GM12865 (cell line): ENCODE measurements at regions not wholly inside any gene's neighbourhood (a gene's known extent, or its start where the extent isn't known, plus 50 kb on each side); places are given as distances from the start of the nearest gene placed in this dataset.

Source experiments
- DNase-seq: peaks from one replicate; pipeline ENCODE4 v3.0.0; 2010; ENCODE audit warnings: low read depth
- H3K4me3 ChIP-seq: 2 replicates; pipeline ENCODE4 v1.5.1; 2011; ENCODE audit warnings: mild to moderate bottlenecking, low read depth, low read length, control low read depth
- TF ChIP-seq, protein P1 (sequence below): IDR thresholded peaks from 2 replicates; pipeline ENCODE4 v1.5.1; 2011; ENCODE audit warnings: low read length, control low read depth, low read depth, inconsistent platforms; ENCODE audit not compliant: insufficient read depth; ENCODE audit errors: missing control alignments

DNA sequence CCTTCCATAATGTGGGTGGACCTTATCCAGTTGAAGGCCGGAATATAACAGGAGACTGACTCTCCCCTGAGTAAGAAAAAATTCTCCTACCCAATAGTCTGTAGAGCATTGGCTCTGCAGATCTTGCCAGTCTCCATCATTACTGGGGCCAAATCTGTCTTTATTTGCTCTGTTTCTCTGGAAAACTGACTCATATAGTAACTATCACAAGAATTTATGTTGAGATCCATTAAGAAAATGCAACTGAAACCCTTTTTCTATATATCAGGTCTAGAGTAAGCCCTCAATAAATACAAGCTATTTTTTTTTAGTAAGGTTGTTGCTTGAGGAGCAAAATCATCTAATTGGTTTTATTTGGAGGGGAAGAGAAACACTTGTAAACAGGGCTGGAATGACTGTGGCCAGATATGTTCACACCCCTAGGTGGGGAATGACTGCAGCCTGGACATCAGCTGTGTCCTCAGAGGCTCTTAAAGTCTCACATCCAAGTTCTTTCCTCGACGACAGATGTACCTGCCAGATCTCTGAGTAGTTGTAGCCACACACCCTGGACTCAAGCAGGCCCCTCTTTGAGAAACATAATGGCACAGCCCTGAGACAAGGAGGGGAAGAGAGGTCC, 339.7 kb downstream of the TNS1 start:
- no peak for DNase-seq
- TF ChIP-seq, protein P1, sequence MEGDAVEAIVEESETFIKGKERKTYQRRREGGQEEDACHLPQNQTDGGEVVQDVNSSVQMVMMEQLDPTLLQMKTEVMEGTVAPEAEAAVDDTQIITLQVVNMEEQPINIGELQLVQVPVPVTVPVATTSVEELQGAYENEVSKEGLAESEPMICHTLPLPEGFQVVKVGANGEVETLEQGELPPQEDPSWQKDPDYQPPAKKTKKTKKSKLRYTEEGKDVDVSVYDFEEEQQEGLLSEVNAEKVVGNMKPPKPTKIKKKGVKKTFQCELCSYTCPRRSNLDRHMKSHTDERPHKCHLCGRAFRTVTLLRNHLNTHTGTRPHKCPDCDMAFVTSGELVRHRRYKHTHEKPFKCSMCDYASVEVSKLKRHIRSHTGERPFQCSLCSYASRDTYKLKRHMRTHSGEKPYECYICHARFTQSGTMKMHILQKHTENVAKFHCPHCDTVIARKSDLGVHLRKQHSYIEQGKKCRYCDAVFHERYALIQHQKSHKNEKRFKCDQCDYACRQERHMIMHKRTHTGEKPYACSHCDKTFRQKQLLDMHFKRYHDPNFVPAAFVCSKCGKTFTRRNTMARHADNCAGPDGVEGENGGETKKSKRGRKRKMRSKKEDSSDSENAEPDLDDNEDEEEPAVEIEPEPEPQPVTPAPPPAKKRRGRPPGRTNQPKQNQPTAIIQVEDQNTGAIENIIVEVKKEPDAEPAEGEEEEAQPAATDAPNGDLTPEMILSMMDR: no peak
- no peak overlapping the region for H3K4me3 ChIP-seq

DNA sequence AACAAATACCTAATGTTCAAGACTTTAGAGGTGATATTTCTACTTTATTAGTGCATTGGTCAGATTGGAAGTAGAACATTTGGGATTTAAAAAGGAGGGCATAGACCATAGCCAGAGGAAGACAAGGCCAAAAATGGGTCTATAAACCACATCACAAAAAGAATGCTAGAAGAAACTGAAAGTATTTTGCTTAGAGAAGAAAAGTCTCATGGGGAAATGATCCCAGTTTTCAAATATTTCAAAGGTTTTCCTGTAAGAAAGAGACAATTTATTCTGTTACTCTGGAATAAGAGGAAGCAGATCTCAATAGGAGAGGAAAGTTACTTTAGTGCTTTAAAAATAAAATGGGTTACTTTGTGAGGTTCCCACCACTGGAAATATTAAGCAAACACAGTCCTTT, 341.4 kb downstream of the TNS1 start:
- TF ChIP-seq, protein P1: no peak
- no peak overlapping the region for H3K4me3 ChIP-seq
- no peak for DNase-seq

- H3K4me3 ChIP-seq: no peak overlapping the region
- DNase-seq: no peak
- TF ChIP-seq, protein P1: no peak
Observed at GRCh38 chr2:217660423-217660822, 342.4 kb downstream of the TNS1 start.

- H3K4me3 ChIP-seq: no peak overlapping the region
- DNase-seq: no peak
- TF ChIP-seq, protein P1: no peak
Observed at GRCh38 chr2:217658806-217659205, 344.0 kb downstream of the TNS1 start.

GRCh38 chr2:217657252-217657651, 345.5 kb downstream of the TNS1 start:
- no peak for DNase-seq
- TF ChIP-seq, protein P1: no peak

GRCh38 chr2:217656316-217656715, 346.5 kb downstream of the TNS1 start:
- TF ChIP-seq, protein P1: no peak
- no peak for DNase-seq
- H3K4me3 ChIP-seq: no peak overlapping the region

More at GRCh38 chr2:217657252-217657651, 345.5 kb downstream of the TNS1 start:
- H3K4me3 ChIP-seq: no peak overlapping the region

DNA sequence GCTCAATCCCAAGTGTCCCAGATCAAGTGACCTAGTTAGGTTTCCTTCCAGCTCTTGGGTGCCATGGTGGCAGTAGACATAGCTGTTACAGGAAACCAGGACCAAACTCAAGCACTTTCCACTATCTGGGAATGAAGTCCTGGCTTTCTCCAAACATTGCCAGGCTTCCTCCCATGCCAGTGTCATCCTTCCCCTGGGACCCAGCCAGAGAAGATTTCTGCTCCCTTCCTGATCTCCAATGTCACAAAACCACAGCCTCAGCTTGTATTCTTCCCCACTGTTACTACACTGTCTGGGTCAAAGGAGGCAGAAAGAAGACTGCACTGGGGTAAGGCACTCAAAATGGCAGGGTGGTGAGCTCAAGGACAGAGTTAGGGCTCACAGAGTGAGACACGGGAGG, 347.1 kb downstream of the TNS1 start:
- no peak overlapping the region for H3K4me3 ChIP-seq
- TF ChIP-seq, protein P1: no peak
- DNase-seq: no peak
